Ascending aorta (tissue), 2 donors: ENCODE measurements at regions not wholly inside any gene's neighbourhood (a gene's known extent, or its start where the extent isn't known, plus 50 kb on each side); places are given as distances from the start of the nearest gene placed in this dataset.

Experiments used
- DNase-seq, 2 donors: peaks; one replicate each; pipeline ENCODE4 v3.0.0-alpha.2; 2019; ENCODE audit warnings: low spot score in 2 of 2
- H3K27ac ChIP-seq, 2 donors: fragments of 200-600 bp; sonication (generic); one replicate each; pipeline ENCODE4 v1.5.1; 2016 to 2017; ENCODE audit warnings: mild to moderate bottlenecking in 1 of 2
- H3K27me3 ChIP-seq: fragments of 200-600 bp; sonication (generic); one replicate; pipeline ENCODE4 v1.5.1; 2017
- H3K36me3 ChIP-seq, 2 donors: fragments of 200-600 bp; sonication (generic); one replicate each; pipeline ENCODE4 v1.5.1; 2016
- H3K4me1 ChIP-seq, 2 donors: fragments of 200-600 bp; sonication (generic); one replicate each; pipeline ENCODE4 v1.5.1; 2016 to 2017; ENCODE audit warnings: mild to moderate bottlenecking in 1 of 2
- H3K4me3 ChIP-seq, 2 donors: fragments of 200-600 bp; sonication (generic); one replicate each; pipeline ENCODE4 v1.5.1; 2016 to 2017; ENCODE audit warnings: mild to moderate bottlenecking in 1 of 2
- H3K9me3 ChIP-seq, 2 donors: fragments of 200-600 bp; sonication (generic); one replicate each; pipeline ENCODE4 v1.5.1; 2016
- intact Hi-C: fragments of 100-400 bp; cut with DNase I; formaldehyde crosslinking; loops from one replicate; pipeline ENCODE4 v1.15.1; 2023
- TF ChIP-seq, protein P1 (sequence below), 3 experiments: fragments of 200-600 bp in 2 of 3; fragments of 450-650 bp in 1 of 3; sonication (generic) in 2 of 3; IDR thresholded peaks; one replicate each; pipeline ENCODE4 v1.5.1; 2016 to 2019; ENCODE audit warnings: antibody characterized with exemption in 3 of 3, mild to moderate bottlenecking in 1 of 3, moderate library complexity in 1 of 3

DNA sequence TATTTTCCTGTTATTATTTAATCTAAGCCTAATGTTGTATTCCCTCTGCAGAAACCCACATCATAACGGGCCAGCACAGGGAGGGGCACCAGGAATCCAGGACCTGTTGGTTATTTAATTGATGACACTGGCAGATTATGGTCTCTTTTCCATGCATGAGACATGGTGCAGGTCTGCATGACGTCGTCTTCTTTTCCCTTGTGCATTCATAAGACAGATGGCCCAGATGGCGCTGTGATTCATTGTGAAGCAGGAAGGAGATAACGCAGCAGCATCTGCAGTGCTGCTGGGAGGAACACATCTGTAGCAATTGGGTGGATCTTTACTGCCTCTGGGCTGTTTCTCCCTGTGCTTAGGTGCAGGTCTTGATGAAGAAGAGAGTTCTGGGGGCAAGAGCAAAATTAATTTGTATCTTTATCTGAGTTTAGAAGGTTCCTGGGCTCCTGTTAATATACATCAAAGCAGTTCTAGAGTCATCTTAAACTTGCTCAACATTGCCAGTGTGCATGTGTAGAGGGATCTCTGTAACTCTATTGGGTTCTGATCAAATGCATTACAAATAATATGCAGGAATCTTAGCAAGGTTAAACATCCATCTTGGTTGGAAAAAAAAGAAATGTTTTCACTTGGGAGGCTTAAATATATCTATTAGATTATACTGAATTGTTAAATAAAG is 176.1 kb downstream of the PCSK1 start:
- no peak for DNase-seq
- Histone ChIP-seq H3K27ac (peak overlapping the region in 1 of 2 donors; percentile 80), H3K27me3 (no peaks in the 10 kb centered on the region), H3K36me3 (no peaks in the 10 kb centered on the region), H3K9me3 (no peaks in the 10 kb centered on the region), H3K4me1 (peaks cover 0 to 27% of the 10 kb centered on the region in 2 donors), H3K4me3 (no peak overlapping the region)
- intact Hi-C loops: loop anchor here (5.0 kb wide), 2 partner anchors 35 to 75 kb away; no protein-coding TSS in a partner anchor
- TF ChIP-seq, protein P1, sequence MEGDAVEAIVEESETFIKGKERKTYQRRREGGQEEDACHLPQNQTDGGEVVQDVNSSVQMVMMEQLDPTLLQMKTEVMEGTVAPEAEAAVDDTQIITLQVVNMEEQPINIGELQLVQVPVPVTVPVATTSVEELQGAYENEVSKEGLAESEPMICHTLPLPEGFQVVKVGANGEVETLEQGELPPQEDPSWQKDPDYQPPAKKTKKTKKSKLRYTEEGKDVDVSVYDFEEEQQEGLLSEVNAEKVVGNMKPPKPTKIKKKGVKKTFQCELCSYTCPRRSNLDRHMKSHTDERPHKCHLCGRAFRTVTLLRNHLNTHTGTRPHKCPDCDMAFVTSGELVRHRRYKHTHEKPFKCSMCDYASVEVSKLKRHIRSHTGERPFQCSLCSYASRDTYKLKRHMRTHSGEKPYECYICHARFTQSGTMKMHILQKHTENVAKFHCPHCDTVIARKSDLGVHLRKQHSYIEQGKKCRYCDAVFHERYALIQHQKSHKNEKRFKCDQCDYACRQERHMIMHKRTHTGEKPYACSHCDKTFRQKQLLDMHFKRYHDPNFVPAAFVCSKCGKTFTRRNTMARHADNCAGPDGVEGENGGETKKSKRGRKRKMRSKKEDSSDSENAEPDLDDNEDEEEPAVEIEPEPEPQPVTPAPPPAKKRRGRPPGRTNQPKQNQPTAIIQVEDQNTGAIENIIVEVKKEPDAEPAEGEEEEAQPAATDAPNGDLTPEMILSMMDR (IDR thresholded peaks at IDR 0.05): no peak

DNA sequence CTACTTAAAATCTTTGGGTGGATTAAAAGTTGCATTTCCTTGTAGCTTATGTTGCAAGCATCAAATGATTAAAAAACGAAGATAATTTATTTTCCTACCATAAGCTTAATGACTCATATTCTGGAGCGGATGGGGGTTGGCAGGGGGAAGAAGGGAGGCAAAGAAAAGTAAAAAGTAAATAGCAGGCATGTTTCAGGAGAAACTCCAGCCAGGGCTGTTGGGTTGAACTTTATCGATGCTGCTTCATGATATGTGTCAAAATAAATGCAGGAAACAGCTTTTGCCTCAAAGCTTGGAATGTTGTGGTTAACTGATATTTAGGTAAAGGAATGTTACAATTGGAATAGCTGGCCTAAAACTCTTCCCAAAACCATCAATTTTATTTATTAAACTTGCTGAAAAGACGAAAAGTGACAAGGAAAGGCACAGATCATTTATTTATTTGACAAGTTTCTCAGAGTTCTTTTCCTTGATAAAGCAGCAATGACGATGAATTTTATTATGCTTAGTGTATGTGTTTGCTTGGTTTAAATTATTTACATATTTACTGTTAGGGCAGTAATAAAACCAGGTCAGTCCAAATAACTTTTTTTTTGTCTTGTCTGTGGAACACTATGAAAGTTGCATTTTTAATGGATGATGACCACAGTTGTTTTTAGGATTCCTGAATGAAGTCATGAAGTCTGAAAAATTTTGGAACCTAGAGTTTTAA is 177.9 kb downstream of the PCSK1 start:
- peak overlapping the region in 1 of 2 donors; percentile 14 for H3K4me3 ChIP-seq
- DNase-seq: no peak
- intact Hi-C loops: loop anchor here (5.0 kb wide), 2 partner anchors 37 to 77 kb away; no protein-coding TSS in a partner anchor
- TF ChIP-seq, protein P1 (IDR thresholded peaks at IDR 0.05): no peak
- H3K27me3 ChIP-seq: no peaks in the 10 kb centered on the region
- no peaks in the 10 kb centered on the region for H3K36me3 ChIP-seq
- peaks cover 0 to 22% of the 10 kb centered on the region in 2 donors for H3K4me1 ChIP-seq
- H3K27ac ChIP-seq: peak overlapping the region; percentile 71 to 80
- no peaks in the 10 kb centered on the region for H3K9me3 ChIP-seq

DNA sequence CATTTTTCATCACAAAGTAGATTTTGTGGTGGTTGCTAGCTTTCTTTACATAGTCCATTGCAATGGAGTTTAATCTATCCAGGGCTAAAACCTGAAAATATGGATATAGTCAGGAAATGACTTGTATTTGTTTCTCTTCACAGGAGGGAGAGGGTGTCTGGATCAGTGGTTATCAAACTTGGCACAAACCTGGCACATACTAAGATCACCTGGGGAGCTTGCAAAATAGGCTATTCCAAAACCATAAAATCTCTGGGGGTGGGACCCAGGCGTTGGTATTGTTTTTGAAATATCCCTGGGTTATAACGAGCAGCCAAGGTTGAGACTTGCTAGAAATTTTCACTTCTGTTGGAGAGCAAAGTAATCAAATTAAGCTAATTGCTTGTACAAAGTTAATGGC is 179.9 kb downstream of the PCSK1 start:
- TF ChIP-seq, protein P1 (IDR thresholded peaks at IDR 0.05): no peak
- Histone ChIP-seq H3K4me1 (peaks cover 0 to 14% of the 10 kb centered on the region in 2 donors), H3K27ac (no peak overlapping the region), H3K4me3 (no peak overlapping the region), H3K36me3 (no peaks in the 10 kb centered on the region), H3K27me3 (no peaks in the 10 kb centered on the region), H3K9me3 (no peaks in the 10 kb centered on the region)
- no peak for DNase-seq
- intact Hi-C loops: loop anchor here (2.0 kb wide), 1 partner anchor 292 kb away; the partner anchor contains the start of gene ELL2

DNA sequence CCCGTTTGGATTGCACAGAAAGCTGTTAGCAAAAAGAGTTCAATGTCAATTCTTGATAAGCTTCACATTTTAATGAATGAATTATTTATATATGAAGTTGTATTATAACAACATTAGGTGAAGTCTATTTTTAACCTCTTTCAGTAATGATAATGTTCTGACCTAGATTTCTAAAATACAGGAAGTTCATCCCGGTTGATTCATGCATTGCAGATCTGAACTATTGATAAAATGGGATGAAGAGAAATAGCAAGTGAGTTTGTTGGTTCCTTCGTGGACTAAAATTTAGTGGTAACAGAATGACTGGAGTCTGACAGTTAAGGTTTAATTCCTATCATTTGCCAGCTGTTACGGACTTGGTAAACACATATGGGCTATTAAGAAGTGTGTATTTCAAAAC is 180.5 kb downstream of the PCSK1 start:
- intact Hi-C loops: loop anchor here (2.0 kb wide), 1 partner anchor 292 kb away; the partner anchor contains the start of gene ELL2
- Histone ChIP-seq H3K36me3 (no peaks in the 10 kb centered on the region), H3K9me3 (no peaks in the 10 kb centered on the region), H3K27me3 (no peaks in the 10 kb centered on the region), H3K27ac (no peak overlapping the region), H3K4me3 (no peak overlapping the region), H3K4me1 (peaks cover 0 to 15% of the 10 kb centered on the region in 2 donors)
- no peak for DNase-seq
- TF ChIP-seq, protein P1 (IDR thresholded peaks at IDR 0.05): no peak

DNA sequence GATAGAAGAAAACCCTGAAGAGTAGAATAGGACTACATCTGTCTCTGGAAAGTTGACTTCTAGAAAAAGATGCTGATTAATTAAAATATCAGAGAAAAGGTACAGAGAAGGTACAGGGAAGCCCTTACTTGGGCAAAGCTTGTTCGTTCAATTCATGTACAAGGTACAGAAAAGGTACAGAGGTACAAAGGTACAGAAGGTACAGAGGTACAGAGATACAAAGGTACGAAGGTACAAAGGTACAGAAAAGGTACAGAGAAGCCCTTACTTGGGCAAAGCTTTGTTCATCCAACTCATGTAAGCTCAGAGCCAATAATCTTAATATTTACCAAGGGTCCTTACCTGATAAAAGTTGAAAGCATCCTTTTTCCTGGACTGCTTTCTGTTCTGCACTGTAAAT is 182.3 kb downstream of the PCSK1 start:
- no peaks in the 10 kb centered on the region for H3K36me3 ChIP-seq
- TF ChIP-seq, protein P1 (IDR thresholded peaks at IDR 0.05): no peak
- intact Hi-C loops: no loop called here
- H3K9me3 ChIP-seq: no peaks in the 10 kb centered on the region
- no peak overlapping the region for H3K27ac ChIP-seq
- DNase-seq: no peak
- no peak overlapping the region for H3K4me3 ChIP-seq
- H3K27me3 ChIP-seq: no peaks in the 10 kb centered on the region
- peaks cover 4 to 19% of the 10 kb centered on the region in 2 donors for H3K4me1 ChIP-seq
